Skeletal muscle satellite cell (primary cell): ENCODE measurements at regions not wholly inside any gene's neighbourhood (a gene's known extent, or its start where the extent isn't known, plus 50 kb on each side); places are given as distances from the start of the nearest gene placed in this dataset.

ENCODE experiments used
- H3K27me3 ChIP-seq: 2 replicates; pipeline ENCODE4 v1.7.0; 2013; ENCODE audit warnings: low read length; ENCODE audit not compliant: control insufficient read depth, insufficient read depth
- H3K36me3 ChIP-seq: 2 replicates; pipeline ENCODE4 v1.7.0; 2013; ENCODE audit warnings: mild to moderate bottlenecking, control low read depth, low read length; ENCODE audit not compliant: insufficient read depth
- H3K4me1 ChIP-seq: 2 replicates; pipeline ENCODE4 v1.7.0; 2013; ENCODE audit warnings: low read length; ENCODE audit not compliant: control insufficient read depth, insufficient read depth
- H3K4me2 ChIP-seq: 2 replicates; pipeline ENCODE4 v1.7.0; 2013; ENCODE audit warnings: mild to moderate bottlenecking, low read length
- H3K4me3 ChIP-seq: 2 replicates; pipeline ENCODE4 v1.7.0; 2013; ENCODE audit warnings: low read length
- H3K9ac ChIP-seq: 2 replicates; pipeline ENCODE4 v1.7.0; 2013; ENCODE audit warnings: mild to moderate bottlenecking, low read depth, low read length, moderate library complexity
- H3K9me3 ChIP-seq: replicated peaks from 2 replicates; pipeline ENCODE4 v1.7.0; 2013; ENCODE audit warnings: mild to moderate bottlenecking, control low read depth, low read length

DNA sequence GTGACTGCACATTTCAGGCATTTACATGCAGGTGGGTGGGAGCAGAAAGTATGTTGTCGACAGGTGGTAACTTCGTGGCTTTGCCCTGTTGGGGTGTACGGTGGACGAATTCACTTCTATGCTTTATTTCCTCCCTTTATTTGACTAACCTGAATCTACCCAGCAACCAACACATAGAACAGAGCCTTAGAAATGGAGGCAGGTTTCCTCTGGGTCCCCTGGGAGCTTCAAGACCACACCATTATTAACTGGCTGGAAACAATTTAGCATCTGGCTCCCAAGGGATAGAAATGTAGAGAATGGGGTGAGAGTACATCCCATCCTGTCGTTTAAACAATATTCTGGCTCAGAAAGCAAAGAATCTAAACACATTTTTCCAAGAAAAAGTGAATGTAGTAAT, 244.4 kb downstream of the DLEU7 start:
- Histone ChIP-seq H3K27me3 (peaks cover 62% of the 10 kb centered on the region), H3K4me1 (no peaks in the 10 kb centered on the region), H3K9me3 (no peaks in the 10 kb centered on the region), H3K4me3 (no peak overlapping the region), H3K4me2 (no peak overlapping the region), H3K9ac (no peak overlapping the region), H3K36me3 (no peaks in the 10 kb centered on the region)

DNA sequence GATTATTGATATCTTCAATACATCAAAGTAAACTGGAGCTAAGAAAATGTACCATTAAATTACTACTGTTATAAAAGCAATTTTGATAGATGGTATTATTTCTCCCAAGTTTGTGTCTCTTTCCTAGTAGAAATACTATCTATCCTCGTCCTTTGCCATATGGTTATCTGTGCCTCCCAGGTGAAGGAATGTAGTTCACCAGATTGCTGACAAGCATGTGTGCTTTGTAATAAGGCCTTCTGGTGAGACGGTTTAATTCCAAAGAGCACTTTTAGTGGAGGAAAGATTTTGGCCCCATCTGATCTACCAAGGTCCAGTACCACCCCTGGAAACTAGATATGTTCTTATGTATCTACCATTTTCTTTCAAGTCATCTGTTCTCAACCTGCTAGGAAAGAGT, 243.6 kb downstream of the DLEU7 start:
- no peak overlapping the region for H3K4me3 ChIP-seq
- no peaks in the 10 kb centered on the region for H3K4me1 ChIP-seq

DNA sequence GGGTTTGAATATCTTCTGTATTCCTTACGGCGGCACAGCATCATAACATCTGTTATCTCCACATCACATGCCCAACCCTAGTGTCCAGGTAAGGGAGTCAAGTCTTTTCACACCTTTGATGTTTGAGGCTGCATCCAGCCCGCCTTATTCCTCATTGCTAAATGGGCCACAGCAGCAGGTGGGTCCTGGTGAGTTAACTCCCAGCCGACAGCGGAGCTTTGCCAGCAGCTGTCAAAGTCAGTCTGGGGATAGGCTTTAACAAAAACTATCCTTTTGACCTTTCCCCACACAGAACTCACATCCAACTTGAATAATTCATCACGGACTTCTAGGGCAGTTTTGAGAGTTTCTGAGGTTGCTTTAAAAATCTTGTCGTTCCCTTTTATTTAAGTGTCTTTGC, 235.1 kb downstream of the DLEU7 start:
- Histone ChIP-seq H3K9ac (no peak overlapping the region), H3K27me3 (peaks cover 76% of the 10 kb centered on the region), H3K36me3 (no peaks in the 10 kb centered on the region), H3K4me2 (no peak overlapping the region), H3K4me1 (no peaks in the 10 kb centered on the region), H3K4me3 (no peak overlapping the region), H3K9me3 (no peaks in the 10 kb centered on the region)

More for the DNA sequence above, 243.6 kb downstream of the DLEU7 start:
- no peaks in the 10 kb centered on the region for H3K36me3 ChIP-seq
- no peak overlapping the region for H3K9ac ChIP-seq
- H3K4me2 ChIP-seq, result no peak overlapping the region
- H3K27me3 ChIP-seq, result peaks cover 63% of the 10 kb centered on the region
- H3K9me3 ChIP-seq, result no peaks in the 10 kb centered on the region

DNA sequence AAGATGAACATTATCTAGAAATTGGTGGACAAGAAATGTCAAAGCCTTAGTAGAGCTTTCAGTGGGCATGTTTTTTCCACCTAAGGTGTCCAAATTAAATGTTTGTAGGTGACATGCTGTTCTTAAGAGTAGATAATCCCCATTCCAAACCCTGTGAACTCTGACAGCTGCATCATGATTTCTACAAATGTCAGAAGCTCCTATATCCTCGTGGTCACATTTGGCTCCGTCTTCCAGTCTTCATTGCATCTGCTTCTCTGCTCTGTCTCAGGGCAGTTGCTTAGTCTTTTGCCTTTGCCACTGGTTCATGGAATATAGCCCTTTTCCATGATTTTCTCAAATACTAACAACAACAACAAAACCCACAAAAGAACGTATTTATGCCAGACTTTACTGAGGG, 234.5 kb downstream of the DLEU7 start:
- Histone ChIP-seq H3K9me3 (no peaks in the 10 kb centered on the region), H3K4me2 (no peak overlapping the region), H3K36me3 (no peaks in the 10 kb centered on the region), H3K4me1 (no peaks in the 10 kb centered on the region), H3K27me3 (peaks cover 76% of the 10 kb centered on the region), H3K4me3 (no peak overlapping the region), H3K9ac (no peak overlapping the region)

DNA sequence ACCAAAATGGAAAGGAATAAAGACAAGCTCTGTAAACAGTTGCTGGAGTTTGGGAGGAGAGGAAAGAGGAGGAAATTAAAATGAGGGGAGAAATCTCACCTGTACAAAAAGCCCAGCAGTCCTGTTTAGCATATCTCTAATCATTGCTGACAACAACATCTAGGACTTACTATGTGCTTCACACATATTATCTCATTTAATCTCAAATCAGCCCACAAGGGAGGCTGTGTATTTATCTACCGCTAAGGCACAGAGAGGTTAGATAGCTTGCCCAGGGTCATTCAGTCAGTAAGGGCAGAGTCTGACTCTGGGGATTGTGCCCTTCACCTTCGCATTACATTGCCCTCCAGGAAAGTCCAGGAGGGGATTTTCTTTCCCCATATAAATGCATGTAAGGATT, 233.3 kb downstream of the DLEU7 start:
- Histone ChIP-seq H3K4me1 (no peaks in the 10 kb centered on the region), H3K36me3 (no peaks in the 10 kb centered on the region), H3K4me2 (no peak overlapping the region)

DNA sequence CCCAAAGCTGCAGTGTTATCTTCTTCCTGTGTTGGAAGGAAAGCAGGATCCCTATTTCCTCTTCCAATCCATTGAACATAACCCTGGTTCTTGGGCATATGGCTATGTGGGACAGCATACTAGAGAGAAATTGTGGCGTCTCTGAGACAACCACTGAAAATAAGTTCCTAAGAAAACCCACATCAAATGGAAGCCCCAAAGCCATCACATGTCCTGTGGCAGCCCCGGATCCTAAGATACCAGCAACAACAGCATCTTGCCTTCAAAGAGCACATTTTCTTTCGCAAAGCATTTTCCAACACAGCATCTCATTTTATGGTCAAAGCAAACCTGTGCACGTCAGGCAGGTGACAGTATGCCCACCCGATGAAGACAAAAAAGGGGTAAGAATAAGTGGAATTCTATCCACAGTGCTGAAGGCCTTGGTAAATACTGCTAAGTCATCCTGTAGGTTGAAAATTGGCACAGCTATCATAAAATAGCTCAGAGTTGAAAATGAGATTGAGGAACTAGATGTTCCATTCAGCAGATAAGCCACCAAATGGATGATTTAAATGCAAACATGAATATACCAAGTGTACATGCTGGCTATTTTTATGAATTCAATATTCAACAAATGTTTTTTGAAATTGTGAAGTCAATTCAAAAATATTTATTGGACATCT, 232.2 kb downstream of the DLEU7 start:
- Histone ChIP-seq H3K9ac (no peak overlapping the region), H3K27me3 (peaks cover 81% of the 10 kb centered on the region), H3K4me1 (peaks cover 3% of the 10 kb centered on the region), H3K4me2 (no peak overlapping the region), H3K9me3 (no peaks in the 10 kb centered on the region), H3K4me3 (no peak overlapping the region), H3K36me3 (no peaks in the 10 kb centered on the region)

More for the DNA sequence above, 233.3 kb downstream of the DLEU7 start:
- Histone ChIP-seq H3K4me3 (no peak overlapping the region), H3K9ac (no peak overlapping the region), H3K9me3 (no peaks in the 10 kb centered on the region), H3K27me3 (peaks cover 83% of the 10 kb centered on the region)

DNA sequence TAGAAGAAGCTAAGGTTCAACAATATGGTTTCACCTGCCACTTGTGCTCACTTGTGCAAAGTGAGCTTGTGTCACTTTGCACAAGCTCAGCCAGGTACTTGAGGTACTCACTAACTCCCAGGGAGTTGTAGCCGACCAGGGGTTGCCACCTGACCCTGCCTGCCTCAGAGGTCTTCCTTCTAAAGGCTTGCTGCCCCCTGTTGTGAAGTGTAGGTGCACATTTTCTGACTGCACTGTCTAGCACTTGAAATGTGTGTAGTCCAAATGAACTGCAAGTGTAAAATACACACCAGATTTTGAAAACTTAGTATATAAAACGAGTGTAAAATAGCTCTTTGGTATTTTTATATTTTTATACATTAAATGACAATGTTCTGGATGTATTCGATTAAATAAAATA, 230.8 kb downstream of the DLEU7 start:
- Histone ChIP-seq H3K27me3 (peaks cover 72% of the 10 kb centered on the region), H3K4me1 (peaks cover 15% of the 10 kb centered on the region), H3K4me3 (no peak overlapping the region), H3K36me3 (no peaks in the 10 kb centered on the region), H3K9ac (no peak overlapping the region), H3K9me3 (no peaks in the 10 kb centered on the region), H3K4me2 (no peak overlapping the region)

DNA sequence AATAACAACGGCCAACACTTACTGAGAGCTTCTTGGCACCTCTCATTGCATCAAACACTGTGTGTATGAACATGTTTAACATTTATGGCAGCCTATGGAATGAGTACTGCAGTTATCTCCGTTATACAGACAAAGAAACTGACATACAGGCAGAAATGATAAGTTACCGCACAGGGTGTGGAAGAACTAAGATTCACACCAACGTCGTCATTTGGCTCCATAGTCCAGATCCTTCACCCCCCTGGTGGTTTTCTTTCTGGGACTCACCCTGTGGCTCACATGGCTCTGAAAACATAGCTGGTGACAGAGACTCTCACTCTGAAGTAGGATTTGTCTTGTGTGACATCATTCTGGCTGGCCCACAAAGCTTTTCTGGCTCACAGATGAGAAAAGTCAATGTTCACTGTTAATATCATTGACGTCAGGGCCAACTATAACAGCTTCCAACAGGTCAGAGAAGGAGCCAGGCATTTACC, 230.1 kb downstream of the DLEU7 start:
- Histone ChIP-seq H3K4me1 (peaks cover 20% of the 10 kb centered on the region), H3K4me2 (no peak overlapping the region)

DNA sequence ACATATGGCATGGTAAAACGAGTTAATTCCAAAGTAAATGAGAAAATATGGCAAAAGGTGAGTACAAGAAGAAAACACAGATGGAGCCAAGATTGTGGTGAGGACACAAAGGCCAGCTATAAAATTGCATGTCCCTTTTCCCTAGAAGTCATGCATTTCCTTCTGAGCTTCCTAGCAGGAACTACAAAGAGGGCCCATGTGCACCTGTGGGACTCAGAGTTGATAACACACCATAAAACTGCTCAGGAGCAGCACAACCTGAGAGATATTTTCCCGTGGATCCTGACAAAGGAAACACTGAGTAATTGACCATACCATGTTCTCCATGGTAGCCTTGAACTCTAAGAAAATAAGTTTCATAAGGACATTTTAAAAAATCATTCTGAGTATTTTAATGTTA, 228.3 kb downstream of the DLEU7 start:
- Histone ChIP-seq H3K4me2 (no peak overlapping the region), H3K9ac (no peak overlapping the region), H3K4me1 (peaks cover 20% of the 10 kb centered on the region), H3K36me3 (no peaks in the 10 kb centered on the region), H3K27me3 (peaks cover 55% of the 10 kb centered on the region), H3K4me3 (no peak overlapping the region), H3K9me3 (no peaks in the 10 kb centered on the region)

More for the DNA sequence above, 230.1 kb downstream of the DLEU7 start:
- no peaks in the 10 kb centered on the region for H3K36me3 ChIP-seq
- no peak overlapping the region for H3K4me3 ChIP-seq
- H3K9ac ChIP-seq, result no peak overlapping the region
- H3K9me3 ChIP-seq, result no peaks in the 10 kb centered on the region
- peaks cover 67% of the 10 kb centered on the region for H3K27me3 ChIP-seq

DNA sequence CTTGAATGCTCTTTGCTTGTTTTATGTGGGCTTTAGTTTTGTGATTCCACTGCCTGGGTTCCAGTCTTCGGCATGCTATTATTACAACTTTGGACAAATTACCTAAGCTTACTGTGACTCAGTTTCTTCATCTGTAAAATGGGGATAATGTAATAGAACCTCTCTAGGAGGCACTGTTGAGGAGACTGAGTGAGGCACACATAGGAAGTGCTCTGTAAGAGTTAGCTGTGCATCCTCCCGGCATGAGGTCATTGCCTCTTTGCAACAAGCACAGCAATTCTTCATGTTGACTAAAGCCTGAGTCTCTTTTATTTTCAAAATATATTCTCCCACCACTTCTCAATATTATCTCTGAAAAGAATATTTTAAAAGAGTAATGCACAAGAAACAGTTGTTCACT, 227.4 kb downstream of the DLEU7 start:
- no peak overlapping the region for H3K4me3 ChIP-seq
- peaks cover 20% of the 10 kb centered on the region for H3K4me1 ChIP-seq
- H3K36me3 ChIP-seq, result no peaks in the 10 kb centered on the region
- no peak overlapping the region for H3K4me2 ChIP-seq
- no peak overlapping the region for H3K9ac ChIP-seq
- peaks cover 55% of the 10 kb centered on the region for H3K27me3 ChIP-seq
- H3K9me3 ChIP-seq, result no peaks in the 10 kb centered on the region

DNA sequence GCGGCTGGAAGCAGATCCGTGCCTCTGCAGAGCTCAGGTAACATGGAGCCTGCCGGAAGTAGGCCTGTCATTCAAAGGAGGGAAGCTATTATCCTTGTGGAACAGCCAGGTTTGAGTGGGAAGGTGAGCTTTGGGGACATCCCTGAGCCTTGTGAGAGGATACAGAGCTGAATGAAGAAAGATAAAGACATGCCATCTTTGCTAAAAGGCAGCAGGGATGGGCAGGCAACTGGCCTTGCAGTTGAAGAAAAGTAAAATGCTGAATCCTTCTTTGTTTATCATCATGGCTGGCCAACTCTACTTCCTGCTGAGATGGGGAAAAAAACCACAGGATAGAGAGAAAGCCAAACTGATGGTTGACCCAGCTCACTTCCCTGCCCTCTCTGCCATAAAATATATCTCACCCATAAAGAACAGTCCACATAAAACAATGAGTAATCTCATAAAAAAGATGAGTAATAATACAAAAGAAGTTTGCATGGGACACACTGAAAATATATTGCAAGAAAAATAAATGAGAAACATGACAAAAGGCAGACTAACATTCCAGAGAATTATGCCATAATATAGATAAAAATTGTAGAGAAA, 226.3 kb downstream of the DLEU7 start:
- no peaks in the 10 kb centered on the region for H3K36me3 ChIP-seq
- H3K27me3 ChIP-seq, result peaks cover 55% of the 10 kb centered on the region
- H3K4me3 ChIP-seq, result no peak overlapping the region
- no peaks in the 10 kb centered on the region for H3K9me3 ChIP-seq
- no peak overlapping the region for H3K9ac ChIP-seq
- peak overlapping the region; percentile 45 for H3K4me2 ChIP-seq
- peaks cover 20% of the 10 kb centered on the region for H3K4me1 ChIP-seq

DNA sequence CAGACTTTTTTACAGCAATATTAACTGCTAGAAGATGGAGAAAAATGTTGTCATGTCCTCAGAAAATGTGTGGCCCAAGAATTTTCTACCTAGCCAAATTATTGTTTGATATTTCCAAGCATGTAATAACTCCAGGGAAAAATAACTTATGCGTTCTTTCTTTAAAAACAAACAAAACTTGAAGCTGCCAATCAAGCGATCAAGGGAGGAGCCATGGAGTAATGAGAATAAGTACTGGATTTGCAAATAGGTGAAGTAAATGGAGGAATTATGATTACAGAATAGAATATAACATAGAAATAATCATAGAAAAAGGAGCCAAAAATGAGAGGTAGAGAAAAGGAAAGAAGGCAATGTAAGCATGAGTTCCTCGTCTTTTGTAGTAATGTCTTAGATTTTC, 225.3 kb downstream of the DLEU7 start:
- Histone ChIP-seq H3K4me2 (no peak overlapping the region), H3K9me3 (no peaks in the 10 kb centered on the region), H3K4me3 (no peak overlapping the region)

More for the DNA sequence above, 225.3 kb downstream of the DLEU7 start:
- Histone ChIP-seq H3K36me3 (no peaks in the 10 kb centered on the region), H3K9ac (no peak overlapping the region), H3K4me1 (peaks cover 20% of the 10 kb centered on the region), H3K27me3 (peaks cover 49% of the 10 kb centered on the region)
